Fibroblast of skin of right quadriceps (primary cell): ENCODE measurements at regions not wholly inside any gene's neighbourhood (a gene's known extent, or its start where the extent isn't known, plus 50 kb on each side); places are given as distances from the start of the nearest gene placed in this dataset.
A peak's percentile ranks its signal among the peaks of the same experiment; 100 is the strongest.
"Not testable (repeated sequence)": the region's sequence is repeated elsewhere in the genome, so short reads cannot be mapped to it uniquely, and the experiment has no call there.

Experiments used
- DNase-seq: peaks from one replicate; pipeline ENCODE4 v3.0.0-alpha.2; 2013

DNA sequence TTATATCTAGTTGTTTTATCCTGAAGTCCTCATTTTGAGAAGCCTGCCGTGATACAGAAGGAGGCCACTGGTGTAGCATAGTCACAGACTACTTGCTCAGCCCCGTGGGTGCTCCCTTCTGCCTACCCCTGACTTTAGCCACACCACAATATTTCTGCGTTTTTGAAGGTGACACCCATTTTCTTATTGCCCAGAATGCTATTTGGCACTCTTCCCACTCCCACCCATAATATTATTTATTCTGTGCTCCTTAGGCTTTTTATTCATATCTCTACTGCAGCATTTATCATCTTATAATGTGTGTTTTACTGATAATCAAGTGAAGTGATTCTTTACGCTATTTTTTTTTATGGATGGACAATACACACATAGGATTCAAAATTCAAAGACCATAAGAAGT, 107.3 kb downstream of the OR2B2 start:
- no peak for DNase-seq

- no peak for DNase-seq
These were observed 111.3 kb downstream of the OR2B2 start for GRCh38 chr6:27800731-27801373.

GRCh38 chr6:27797960-27798359, 114.2 kb downstream of the OR2B2 start:
- no peak for DNase-seq

- not testable (repeated sequence) for DNase-seq
These were observed 115.3 kb downstream of the OR2B2 start for GRCh38 chr6:27796736-27797481.

DNA sequence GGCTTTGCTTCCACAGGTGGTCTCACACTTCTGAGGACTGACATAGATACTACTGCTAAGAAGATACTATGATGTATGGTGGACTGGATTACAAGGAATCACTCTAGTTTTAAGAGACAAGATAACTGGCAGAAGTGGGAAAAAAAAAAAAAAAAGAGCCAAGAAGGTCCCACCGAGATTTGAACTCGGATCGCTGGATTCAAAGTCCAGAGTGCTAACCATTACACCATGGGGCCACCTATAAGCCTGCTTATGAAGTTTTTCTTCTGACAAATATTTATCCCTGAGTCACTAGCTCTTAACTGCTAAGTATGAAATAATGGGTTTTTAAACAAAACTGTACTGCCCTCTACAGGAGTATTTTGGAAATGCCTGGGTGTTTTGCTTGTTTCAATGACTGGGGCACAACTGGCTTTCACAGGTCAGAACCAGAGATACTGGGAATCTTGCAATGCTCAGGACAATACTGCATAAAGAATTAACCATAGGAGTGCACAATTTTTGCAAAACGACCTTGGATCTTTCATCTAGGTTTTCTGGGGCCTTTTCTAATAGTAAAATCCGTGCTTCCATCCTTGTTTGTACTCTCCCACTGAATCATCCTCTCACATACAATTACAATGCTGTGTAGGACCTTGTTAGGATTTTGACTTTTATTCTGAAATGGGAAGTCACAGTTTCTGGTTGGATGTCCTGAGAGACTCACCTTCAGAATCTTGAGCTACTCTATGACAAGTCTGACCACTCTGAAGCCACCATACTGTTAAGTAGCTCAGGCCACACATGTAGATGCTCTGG, 116.3 kb downstream of the OR2B2 start:
- DNase-seq, result peak; percentile 90

DNA sequence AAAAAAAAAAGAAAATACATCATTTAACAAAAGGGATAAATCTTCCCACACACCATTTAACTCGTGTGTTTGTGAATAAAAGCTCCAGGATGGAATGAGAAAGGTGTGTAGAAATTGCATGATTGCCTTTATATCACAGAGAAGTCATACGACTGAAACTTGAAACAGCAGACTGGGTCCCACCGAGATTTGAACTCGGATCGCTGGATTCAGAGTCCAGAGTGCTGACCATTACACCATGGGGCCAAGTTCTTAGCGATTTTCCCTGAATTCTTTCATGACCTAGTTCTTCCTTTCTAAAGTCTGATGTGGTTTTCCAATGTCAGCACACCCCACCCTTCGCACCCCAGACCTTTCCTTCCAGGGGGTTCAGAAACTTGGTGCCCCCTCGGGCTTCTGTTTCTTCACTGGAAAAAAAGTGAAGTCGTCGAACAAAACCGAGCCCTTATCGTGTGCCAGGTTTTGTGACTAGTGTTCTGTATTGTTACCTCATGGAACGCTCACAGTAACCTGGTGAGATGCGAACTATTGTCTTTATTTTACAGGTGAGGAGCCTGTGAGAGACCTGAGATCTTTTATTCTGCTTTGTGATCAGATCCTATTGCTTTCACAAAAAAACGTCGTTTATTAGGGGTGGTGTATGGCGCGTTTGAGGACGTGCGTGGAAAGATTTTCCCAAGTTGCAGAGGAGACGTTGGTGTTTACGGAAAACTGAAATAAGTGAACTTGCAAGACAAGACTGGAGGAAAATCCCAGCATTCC, 120.8 kb downstream of the OR2B2 start:
- DNase-seq, result peak; percentile 82

GRCh38 chr6:27788376-27788775, 123.8 kb downstream of the OR2B2 start:
- not testable (repeated sequence) for DNase-seq

DNA sequence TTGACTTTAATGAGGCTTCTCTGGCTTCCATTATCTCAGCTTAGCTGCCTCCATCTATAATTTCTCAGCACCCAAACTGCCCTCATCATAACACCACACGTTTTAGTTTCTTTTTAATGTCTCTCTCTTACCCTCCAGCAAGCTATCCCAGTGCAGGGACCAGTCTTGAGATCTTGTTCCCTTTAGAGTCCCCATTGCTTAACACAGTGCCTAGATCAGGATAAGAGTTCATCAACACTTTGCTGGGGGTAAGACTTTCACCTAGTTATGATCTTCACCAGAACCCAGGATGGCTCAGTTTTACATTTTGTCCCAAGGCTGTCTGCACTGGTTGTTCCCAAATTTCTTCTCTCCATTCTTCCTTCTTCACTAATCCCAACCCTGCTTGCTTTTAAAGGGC, 126.1 kb downstream of the OR2B2 start:
- DNase-seq, result no peak

DNA sequence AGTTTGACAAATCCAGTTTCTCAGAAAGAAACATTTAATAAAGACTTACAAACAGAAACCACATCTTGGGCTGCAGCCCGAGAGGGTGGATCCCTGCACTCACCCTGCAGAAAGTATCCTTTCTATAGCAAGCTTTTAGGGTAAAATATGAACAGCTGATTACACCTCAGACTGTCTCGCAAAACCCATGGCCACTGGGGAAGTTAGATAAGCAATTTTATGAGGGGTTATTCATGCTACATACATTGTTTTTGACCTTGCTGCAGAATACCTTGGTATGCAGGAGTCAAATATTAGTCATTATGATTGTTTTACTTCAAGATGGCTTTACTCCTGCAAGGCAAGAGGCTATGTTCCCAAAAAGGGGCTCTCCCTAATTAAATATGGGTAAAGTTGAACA, 126.9 kb downstream of the OR2B2 start:
- DNase-seq, result no peak

- no peak for DNase-seq
These were observed 129.4 kb downstream of the OR2B2 start for GRCh38 chr6:27782748-27783147.

DNA sequence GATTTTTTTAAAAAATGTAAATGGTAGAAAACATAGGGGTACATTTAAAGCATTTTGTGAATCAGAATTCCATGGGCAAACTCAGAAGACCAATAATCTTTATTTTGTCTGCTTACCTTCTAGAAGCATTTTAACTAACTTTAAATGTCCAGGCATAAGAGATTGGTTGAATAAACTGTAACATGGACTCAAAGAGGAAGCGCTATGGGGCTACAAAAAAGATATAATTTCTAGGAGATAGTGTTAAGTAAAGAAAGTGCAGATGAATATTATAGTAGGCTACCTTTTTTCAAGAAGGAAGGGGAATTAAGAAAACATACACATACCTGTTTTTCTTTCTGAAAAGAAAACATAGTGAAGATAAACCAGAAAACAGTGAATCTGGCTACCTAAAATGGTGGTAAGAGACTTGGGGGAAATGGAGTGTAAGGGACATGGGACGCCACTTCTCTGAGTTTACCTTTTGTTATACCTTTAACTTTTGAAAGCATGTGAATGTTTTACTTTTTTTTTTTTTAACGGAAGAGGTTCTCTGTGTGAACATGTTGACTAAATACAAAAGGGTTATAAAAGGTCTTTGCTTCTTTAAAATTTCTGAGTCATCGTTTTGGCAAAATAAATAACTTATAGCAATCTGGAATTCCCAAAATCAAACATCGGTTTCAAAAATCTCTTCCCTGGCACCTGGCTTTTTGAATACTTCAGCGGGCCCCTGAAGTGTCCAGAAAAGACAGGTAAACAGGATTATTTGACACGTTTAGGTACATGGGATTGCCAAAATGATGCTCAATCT, 133.4 kb downstream of the OR2B2 start:
- no peak for DNase-seq

- DNase-seq, result no peak
These were observed 134.4 kb downstream of the OR2B2 start for GRCh38 chr6:27777614-27778355.

- no peak for DNase-seq
These were observed 135.1 kb downstream of the OR2B2 start for GRCh38 chr6:27777126-27777525.

DNA sequence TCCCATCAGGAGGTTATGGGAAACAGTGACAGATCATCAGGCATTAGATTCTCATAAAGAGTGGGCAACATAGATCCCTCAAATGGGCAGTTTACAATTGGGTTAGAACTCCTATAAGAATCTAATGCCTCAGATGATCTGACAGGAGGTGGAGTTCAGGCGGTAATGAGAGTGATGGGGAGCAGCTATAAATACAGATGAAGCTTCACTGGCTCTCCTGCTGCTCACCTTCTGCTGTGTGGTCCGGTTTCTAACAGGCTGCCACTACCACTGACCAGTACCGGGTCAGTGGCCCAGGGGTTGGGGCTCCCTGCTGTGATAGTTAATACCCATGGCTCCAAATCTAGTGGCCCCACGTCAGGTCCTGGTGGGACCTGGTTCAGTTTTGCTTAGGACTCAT, 135.7 kb downstream of the OR2B2 start:
- DNase-seq, result no peak

DNA sequence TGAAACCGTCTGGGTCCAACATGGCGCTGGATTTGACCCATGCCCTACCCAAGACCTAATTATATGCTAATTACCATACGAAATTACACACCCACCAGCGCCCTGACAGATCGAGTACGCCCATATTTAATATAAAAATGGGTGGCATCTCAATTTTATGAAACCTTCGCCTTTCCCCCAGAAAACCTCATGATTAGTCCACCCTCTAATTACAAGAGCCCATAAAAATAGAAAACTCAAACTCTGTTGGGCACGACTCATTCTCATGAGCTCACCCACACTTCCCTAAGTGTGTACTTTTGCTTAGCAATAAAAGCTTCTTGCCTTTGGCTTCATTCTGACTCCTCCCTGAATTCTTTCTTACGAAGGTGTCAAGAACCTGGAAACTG, 136.4 kb downstream of the OR2B2 start:
- peak; percentile 25 for DNase-seq

- DNase-seq, result peak; percentile 31
These were observed 136.9 kb downstream of the OR2B2 start for GRCh38 chr6:27775138-27775795.

DNA sequence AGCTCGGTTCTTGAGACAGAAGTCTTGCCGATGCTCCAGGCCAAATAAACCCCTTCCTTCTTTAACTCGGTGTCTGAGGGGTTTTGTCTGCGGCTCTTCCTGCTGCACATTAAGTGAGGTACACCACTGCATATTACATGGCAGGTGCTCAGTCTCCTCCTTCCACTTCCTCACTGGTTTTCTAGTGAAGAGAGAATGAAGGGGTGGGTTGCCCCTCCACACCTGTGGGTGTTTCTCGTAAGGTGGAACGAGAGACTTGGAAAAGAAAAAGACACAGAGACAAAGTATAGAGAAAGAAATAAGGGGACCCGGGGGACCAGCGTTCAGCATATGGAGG, 138.0 kb downstream of the OR2B2 start:
- DNase-seq, result not testable (repeated sequence)

DNA sequence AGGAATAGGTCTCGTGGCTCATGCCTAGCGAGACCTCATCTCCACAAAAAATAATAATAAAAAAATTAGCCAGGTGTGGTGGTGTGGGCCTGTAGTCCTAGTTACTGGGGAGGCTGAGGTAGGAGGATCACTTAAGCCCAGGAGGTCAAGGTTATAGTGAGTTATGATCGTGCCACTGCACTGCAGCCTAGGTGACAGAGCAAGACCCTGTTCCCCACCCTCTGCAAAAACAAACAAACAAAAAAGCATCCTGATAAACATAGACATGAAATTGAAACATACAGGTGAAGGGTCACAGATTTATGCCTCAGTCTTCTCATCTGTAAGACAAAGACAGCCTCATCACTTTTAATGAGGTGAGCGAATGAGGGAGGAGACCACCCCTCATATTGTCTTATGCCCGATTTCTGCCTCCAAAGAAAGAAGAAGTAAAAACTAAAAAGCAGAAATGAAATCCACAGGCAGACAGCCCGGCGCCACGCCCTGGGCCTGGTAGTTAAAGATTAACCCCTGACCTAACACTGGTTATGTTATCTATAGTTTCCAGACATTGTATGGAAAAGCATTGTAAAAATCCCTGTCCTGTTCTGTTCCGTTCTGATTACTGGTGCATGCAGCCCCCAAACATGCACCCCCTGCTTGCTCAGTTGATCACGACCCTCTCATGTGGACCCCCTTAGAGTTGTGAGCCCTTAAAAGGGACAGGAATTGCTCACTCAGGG, 138.5 kb downstream of the OR2B2 start:
- not testable (repeated sequence) for DNase-seq

DNA sequence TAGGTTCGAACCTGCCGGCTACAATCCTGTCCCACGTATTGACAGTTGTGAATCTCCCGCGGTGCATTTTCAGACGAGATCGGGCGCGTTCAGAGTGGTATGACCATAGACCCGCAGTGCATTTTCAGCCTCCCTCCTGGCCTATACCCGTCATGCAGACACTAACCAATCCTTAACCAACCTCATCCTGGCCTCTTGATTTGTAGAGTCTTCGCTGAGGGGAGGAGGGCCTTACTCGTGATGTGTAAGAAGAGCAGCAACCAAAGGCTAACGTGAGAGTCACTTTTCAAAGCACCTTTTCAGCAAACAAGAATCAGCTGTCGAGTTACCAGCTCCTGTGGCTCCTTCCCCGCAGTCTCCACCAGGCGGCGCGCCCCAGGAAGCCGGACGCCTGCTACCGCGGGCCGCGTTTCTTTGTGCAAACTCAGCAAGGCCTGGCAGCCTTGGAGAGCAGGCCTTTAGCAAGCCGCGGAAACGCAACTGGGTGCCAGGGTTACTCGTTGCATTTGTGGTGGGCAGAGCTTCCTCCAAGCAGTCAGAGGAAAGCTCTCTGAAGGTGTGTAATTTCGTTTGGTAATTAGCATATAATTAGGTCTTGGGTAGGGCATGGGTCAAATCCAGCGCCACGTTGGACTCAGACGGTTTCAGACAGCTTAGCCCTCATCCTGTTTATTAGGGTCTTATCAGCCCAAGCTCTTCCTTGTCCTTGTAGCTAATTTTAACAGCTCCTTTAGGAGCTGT, 139.8 kb downstream of the OR2B2 start:
- DNase-seq, result peak; percentile 83

GRCh38 chr6:27771235-27771634, 141.0 kb downstream of the OR2B2 start:
- no peak for DNase-seq
